Prostate gland (tissue), 2 donors: ENCODE measurements at regions not wholly inside any gene's neighbourhood (a gene's known extent, or its start where the extent isn't known, plus 50 kb on each side); places are given as distances from the start of the nearest gene placed in this dataset.

Experiments used
- POLR2A ChIP-seq: fragments of 450-650 bp; IDR thresholded peaks from one replicate; pipeline ENCODE4 v1.6.1; 2016; ENCODE audit warnings: antibody characterized with exemption, mild to moderate bottlenecking
- POLR2AphosphoS5 ChIP-seq: sonication (generic); formaldehyde crosslinking; IDR thresholded peaks from one replicate; pipeline ENCODE4 v1.6.1; 2017; ENCODE audit warnings: antibody characterized with exemption
- TF ChIP-seq, protein P1 (sequence below), 4 experiments: fragments of 200-600 bp in 2 of 4; fragments of 450-650 bp in 2 of 4; sonication (generic) in 2 of 4; IDR thresholded peaks; 1 replicate in 3 of 4; 2 replicates in 1 of 4; pipeline ENCODE4 v1.5.1; 2016 to 2019; ENCODE audit warnings: antibody characterized with exemption in 4 of 4, mild to moderate bottlenecking in 2 of 4, moderate library complexity in 2 of 4

DNA sequence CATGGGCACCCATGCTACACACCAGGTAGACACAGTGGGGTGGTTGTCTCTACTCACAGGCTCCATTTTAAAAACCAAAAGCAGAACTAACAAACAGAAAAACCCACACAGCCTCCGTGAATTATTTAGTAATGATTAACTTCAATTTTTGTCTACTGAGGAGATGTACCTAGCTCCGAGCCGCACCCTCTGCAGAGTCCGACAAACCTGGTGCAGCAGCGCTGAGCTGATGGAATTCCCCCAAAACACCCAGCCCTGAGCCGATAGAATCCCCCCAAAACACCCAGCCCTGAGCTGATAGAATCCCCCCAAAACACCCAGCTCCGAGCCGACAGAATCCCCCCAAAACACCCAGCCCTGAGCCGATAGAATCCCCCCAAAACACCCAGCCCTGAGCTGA lies 927.0 kb downstream of the BRD1 start:
- TF ChIP-seq, protein P1, sequence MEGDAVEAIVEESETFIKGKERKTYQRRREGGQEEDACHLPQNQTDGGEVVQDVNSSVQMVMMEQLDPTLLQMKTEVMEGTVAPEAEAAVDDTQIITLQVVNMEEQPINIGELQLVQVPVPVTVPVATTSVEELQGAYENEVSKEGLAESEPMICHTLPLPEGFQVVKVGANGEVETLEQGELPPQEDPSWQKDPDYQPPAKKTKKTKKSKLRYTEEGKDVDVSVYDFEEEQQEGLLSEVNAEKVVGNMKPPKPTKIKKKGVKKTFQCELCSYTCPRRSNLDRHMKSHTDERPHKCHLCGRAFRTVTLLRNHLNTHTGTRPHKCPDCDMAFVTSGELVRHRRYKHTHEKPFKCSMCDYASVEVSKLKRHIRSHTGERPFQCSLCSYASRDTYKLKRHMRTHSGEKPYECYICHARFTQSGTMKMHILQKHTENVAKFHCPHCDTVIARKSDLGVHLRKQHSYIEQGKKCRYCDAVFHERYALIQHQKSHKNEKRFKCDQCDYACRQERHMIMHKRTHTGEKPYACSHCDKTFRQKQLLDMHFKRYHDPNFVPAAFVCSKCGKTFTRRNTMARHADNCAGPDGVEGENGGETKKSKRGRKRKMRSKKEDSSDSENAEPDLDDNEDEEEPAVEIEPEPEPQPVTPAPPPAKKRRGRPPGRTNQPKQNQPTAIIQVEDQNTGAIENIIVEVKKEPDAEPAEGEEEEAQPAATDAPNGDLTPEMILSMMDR (IDR thresholded peaks at IDR 0.05) = no peak
- TF ChIP-seq POLR2A = no peak
- TF ChIP-seq POLR2AphosphoS5 = no peak
